GM18508 (cell line): ENCODE measurements at regions not wholly inside any gene's neighbourhood (a gene's known extent, or its start where the extent isn't known, plus 50 kb on each side); places are given as distances from the start of the nearest gene placed in this dataset.
"Not testable (repeated sequence)": the region's sequence is repeated elsewhere in the genome, so short reads cannot be mapped to it uniquely, and the experiment has no call there.

Experiments
- ATAC-seq: cut with Tn5 transposase; IDR thresholded peaks from one replicate; pipeline ENCODE4 v1.9.1; 2021; ENCODE audit warnings: moderate number of reproducible peaks; ENCODE audit not compliant: insufficient read depth, unreplicated experiment

DNA sequence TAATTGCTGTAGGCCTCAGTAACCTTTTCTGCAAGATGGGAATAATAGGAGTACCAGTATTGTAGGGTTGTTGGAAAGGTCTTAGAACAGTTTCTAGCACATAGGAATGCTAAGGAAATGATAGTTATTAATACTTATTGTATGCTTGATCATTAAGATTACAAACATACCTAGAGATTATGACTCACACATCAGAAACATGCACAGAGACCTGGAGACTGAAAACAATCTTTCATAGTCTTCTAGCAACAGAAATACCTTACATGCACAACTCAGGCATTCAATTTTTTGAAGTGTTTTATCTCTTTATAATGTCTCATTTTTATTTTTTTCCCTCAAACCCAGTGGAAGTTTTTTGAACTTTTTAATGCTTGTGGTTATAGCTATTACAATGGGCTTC lies 104.4 kb upstream of the ZBTB20 start:
- no peak for ATAC-seq

- no peak for ATAC-seq
Measured at GRCh38 chr3:115252679-115253078, 105.6 kb upstream of the ZBTB20 start.

- no peak for ATAC-seq
Measured at GRCh38 chr3:115254492-115255196, 107.6 kb upstream of the ZBTB20 start.

DNA sequence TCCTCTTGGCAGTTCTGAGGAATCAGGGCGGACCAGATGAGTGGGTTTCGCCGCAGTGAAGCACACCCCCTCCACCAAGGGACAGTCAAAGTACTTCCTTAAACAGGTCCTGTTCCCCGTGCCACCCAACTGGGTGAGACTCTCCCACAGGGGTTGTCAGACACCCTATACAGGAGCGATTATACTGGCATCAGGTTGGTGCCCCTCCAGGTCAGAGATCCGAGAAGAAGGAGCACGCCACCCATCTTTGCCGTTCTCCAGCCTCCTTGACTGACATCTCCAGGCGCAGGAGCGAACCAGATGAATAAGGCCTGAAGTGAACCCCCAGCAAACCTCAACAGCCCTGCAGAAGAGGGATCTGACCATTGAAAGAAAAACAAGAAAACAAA lies 108.1 kb upstream of the ZBTB20 start:
- ATAC-seq = no peak

GRCh38 chr3:115270849-115271248 lies 123.8 kb upstream of the ZBTB20 start:
- ATAC-seq = no peak

DNA sequence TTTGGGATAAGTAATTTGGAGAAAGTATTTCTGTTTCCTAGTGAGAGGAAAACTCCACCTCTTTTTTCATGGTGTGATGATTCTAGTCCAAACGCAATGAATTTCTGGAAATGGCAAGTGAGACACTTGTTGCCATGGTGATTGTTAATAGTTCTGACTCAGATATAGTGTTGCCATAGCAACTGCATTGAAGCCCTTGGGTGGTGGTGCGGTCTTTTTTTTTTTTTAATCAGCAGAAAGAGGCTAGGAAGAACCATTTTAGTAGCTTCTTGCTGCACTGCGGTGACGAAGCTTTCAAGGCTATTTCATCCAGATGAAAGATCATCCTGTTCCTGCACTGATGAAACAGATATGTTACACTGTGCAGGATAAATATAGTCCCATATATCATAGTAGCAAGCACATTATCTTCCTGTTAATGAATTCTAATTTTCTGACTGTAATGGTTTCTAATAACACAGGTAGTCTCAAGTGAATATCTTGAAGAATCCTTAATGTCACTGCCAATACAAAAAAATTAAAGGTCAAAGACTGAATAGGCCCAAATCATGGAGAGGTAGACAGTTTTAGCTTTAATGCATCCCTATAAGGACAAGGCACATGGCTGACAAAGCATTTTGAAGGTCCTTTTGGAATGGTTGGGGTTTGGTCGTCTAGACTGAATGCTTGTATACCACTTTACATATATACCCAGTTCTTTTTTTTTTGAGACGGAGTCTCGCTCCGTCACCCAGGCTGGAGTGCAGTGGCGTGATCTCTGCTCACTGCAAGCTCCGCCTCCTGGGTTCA lies 125.1 kb upstream of the ZBTB20 start:
- ATAC-seq = no peak

- ATAC-seq = no peak
Measured at GRCh38 chr3:115275896-115276295, 128.8 kb upstream of the ZBTB20 start.

DNA sequence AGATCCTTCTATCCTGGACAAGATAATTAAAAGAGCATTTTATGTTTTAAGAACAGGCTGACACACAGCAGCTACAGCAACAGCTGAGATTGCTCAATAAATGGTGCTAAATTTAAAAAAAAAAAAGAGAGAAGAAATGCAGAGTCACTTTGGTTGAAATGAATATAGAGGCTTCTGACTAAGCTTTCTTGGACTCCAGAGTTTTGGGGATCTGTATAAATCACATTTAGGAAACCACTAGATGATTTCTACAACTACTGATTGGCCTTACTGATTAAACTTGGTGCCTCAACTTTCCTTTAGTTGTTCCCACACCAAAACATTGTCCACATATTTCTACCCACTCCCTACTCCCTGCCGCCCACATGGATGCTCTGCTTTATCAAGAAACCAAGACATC lies 132.9 kb upstream of the ZBTB20 start:
- ATAC-seq = no peak

- no peak for ATAC-seq
Measured at GRCh38 chr3:115280506-115280905, 133.4 kb upstream of the ZBTB20 start.

- no peak for ATAC-seq
Measured at GRCh38 chr3:115281697-115282675, 134.9 kb upstream of the ZBTB20 start.

- no peak for ATAC-seq
Measured at GRCh38 chr3:115284980-115285379, 137.9 kb upstream of the ZBTB20 start.

DNA sequence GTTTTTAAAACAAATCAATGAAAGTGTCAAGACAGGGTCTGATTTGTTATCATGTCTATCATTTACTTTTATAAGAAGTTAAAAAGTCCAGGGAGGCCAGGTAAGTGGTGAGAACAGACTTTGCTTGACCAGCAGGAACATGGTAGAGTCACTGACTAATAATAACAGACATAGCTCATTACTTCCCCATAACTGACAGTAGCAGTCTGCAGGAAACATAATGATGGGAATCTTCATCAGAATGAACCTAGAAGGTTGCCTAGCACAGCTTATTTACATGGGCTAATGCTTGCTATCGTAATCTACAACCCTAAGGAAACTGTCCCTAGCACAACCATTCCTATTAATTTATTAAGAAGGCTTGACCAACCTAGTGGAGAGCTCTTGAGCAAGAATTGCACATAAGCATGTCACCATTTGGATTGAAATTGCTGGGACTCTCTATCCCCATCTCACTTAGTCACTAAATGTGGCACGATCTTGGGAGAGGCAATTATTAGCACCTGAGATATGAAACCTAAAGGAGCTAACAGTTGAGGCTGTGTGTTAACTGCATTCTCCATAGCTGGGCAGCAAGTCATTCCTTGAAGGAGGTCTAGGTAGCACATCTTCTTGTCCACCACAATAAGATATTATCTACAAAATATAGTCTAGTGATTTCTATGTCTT lies 139.6 kb upstream of the ZBTB20 start:
- ATAC-seq = no peak

DNA sequence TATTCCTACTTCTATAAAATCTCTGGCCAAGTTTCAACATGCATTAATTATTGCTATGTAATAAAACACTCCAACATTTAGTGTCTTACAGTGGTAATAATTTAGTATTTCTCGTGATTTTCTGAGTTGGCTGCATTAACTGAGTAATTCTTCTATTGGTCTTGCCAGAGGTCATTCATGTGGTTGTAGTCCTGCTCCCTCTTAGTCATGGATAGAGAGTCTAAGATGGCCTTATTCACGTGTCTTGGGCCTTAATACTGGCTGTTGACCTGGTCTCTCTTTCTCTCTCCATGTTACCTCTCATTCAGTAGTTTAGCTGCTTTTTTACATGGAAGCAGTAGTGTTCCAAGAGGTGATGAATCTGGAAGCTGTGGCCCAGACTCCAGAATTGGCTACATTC lies 140.1 kb upstream of the ZBTB20 start:
- no peak for ATAC-seq

DNA sequence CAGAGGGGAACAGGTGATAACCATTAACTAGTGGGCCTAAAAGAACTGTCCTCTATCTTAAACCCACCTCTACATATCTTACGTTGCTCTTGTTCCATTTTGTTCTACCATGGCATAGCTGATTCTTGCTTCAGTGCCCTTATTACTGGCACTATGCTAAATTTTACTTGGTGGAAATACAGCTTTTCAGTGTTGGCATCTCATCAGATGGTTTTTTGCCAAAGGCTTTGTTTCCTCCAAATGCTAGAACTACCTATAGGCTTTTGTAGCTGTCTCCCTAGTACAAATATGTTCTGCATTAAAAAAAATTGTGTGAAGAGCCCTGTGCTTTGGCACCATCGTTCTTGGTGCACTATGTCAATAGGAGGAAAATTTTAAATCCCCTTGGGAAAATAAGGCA lies 145.0 kb upstream of the ZBTB20 start:
- ATAC-seq = no peak

DNA sequence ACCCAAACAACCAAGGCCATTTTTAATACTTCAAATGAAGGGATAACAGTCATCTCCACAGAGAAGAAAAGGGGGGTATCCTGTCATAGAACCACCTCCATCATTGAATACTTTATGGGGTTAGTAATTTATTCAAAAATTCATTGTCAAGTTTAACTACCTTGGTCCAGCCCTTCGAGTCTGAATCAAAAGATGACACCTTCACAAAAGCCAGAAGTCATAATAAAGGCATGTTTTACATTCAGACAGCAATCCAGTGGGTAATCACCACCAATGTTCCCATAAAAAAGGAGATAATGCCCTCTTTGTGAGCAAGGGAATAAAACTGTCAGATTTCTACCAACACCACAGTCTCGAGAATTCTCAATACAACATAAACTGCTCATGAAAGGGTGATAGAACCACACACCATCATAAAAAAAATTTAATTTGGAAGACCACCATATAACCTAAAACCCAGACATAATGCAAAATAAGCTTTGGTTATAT lies 145.6 kb upstream of the ZBTB20 start:
- no peak for ATAC-seq

DNA sequence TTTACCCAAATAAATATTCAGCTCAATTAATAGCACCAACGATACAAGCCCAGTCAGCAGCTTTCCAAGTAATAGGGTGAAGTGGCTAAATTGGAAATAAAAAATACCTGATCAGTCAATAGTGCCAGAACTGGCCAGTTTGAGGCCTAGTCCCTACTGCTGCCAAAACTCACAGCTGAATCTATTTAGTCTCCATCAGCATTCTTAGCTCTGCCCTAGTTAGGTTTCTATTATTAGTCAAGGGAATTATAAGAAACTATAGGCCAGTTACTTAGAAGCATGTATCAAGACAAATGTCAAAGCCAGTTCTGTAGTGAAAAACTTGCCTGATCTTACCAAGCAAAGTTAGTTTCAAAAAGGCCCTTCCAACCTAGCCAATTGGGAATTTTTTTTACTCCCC lies 146.2 kb upstream of the ZBTB20 start:
- no peak for ATAC-seq

DNA sequence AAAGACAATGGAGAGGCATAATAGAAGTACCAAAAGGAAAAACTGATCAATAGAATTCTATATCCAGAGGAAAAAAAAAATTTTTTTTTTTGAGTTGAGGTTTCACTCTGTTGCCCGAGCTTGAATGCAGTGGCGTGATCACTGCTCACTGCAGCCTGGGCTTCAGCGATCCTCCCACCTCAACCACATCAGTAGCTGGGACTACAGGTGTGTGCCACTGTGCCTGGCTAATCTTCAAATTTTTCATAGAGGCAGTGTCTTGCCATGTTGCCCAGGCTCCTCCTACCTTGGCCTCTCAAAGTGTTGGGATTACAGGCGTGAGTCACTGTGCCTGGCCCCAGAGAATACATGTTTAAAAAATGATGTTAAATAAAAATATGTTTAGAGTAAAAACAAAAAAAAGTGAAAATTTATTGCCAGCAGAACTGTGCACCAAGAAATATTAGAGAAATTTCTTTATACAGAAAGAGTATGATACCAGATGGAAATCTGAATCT lies 154.3 kb upstream of the ZBTB20 start:
- no peak for ATAC-seq

DNA sequence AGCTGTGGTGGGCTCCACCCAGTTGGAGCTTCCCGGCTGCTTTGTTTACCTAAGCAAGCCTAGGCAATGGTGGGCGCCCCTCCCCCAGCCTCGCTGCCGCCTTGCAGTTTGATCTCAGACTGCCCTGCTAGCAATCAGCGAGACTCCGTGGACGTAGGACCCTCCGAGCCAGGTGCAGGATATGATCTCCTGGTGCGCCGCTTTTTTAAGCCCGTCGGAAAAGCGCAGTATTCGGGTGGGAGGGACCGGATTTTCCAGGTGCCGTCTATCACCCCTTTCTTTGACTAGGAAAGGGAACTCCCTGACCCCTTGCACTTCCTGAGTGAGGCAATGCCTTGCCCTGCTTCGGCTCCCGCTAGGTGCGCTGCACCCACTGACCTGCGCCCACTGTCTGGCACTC lies 170.9 kb upstream of the ZBTB20 start:
- not testable (repeated sequence) for ATAC-seq

GRCh38 chr3:115321400-115321805 lies 174.3 kb upstream of the ZBTB20 start:
- no peak for ATAC-seq

- no peak for ATAC-seq
Measured at GRCh38 chr3:115322901-115323300, 175.8 kb upstream of the ZBTB20 start.
